OCI-LY7 (cell line): ENCODE measurements at regions not wholly inside any gene's neighbourhood (a gene's known extent, or its start where the extent isn't known, plus 50 kb on each side); places are given as distances from the start of the nearest gene placed in this dataset.

ENCODE experiments used
- BruUV-seq: library from RNA; stranded (reverse); fragments of 400-500 nt; replicated peaks from 2 replicates; lab custom pipeline; 2021; lab: Mats Ljungman, UMichigan
- CTCF ChIA-PET: fragments of 300-600 bp; sonication (Branson Sonifier 250); formaldehyde crosslinking; loops from one replicate; lab custom pipeline; 2022; ENCODE audit warnings: antibody characterized with exemption; ENCODE audit not compliant: unreplicated experiment; lab: Charles Lee
- POLR2A ChIA-PET: fragments of 300-600 bp; sonication (Branson Sonifier 250); formaldehyde crosslinking; loops from one replicate; lab custom pipeline; 2022; ENCODE audit warnings: antibody characterized with exemption; lab: Charles Lee
- DNase-seq: peaks from one replicate; pipeline ENCODE4 v3.0.0-alpha.2; 2015; ENCODE audit warnings: low spot score
- H2AFZ ChIP-seq: fragments of 200-600 bp; sonication (generic), shearing (Covaris generic); 2 replicates; pipeline ENCODE4 v1.6.1; 2014; ENCODE audit warnings: mild to moderate bottlenecking, antibody characterized with exemption, low read length, moderate library complexity
- H3K27ac ChIP-seq: fragments of 200-600 bp; sonication (generic); 2 replicates; pipeline ENCODE4 v1.5.1; 2014; ENCODE audit warnings: mixed run types, low read depth, mild to moderate bottlenecking, moderate library complexity, low read length, inconsistent platforms; ENCODE audit not compliant: poor library complexity, severe bottlenecking
- H3K36me3 ChIP-seq: fragments of 200-600 bp; sonication (generic); 2 replicates; pipeline ENCODE4 v1.6.1; 2014; ENCODE audit warnings: mild to moderate bottlenecking, antibody characterized with exemption, low read length, moderate library complexity, mixed read lengths; ENCODE audit not compliant: insufficient read depth
- H3K4me1 ChIP-seq: fragments of 200-600 bp; sonication (generic); 2 replicates; pipeline ENCODE4 v1.5.1; 2014; ENCODE audit warnings: mild to moderate bottlenecking, low read length; ENCODE audit not compliant: insufficient read depth, poor library complexity, severe bottlenecking
- H3K4me2 ChIP-seq: fragments of 200-600 bp; sonication (generic); 2 replicates; pipeline ENCODE4 v1.6.1; 2014; ENCODE audit warnings: mild to moderate bottlenecking, low read length
- H3K4me3 ChIP-seq: fragments of 200-600 bp; sonication (generic); 2 replicates; pipeline ENCODE4 v1.5.1; 2014; ENCODE audit warnings: mild to moderate bottlenecking, low read depth, low read length; ENCODE audit not compliant: poor library complexity, severe bottlenecking
- H3K79me2 ChIP-seq: fragments of 200-600 bp; sonication (generic); 2 replicates; pipeline ENCODE4 v1.6.1; 2016; ENCODE audit warnings: low read depth, mild to moderate bottlenecking, low read length, moderate library complexity, mixed read lengths; ENCODE audit not compliant: insufficient read depth
- H3K9me2 ChIP-seq: fragments of 200-600 bp; sonication (generic); 2 replicates; pipeline ENCODE4 v1.6.1; 2016; ENCODE audit warnings: mild to moderate bottlenecking, low read length, mixed read lengths; ENCODE audit not compliant: insufficient read depth
- H3K9me3 ChIP-seq: fragments of 200-600 bp; sonication (generic); 2 replicates; pipeline ENCODE4 v1.6.1; 2014; ENCODE audit warnings: mild to moderate bottlenecking, mixed run types, low read length, mixed read lengths
- H4K20me1 ChIP-seq: fragments of 200-600 bp; sonication (generic); 2 replicates; pipeline ENCODE4 v1.6.1; 2014; ENCODE audit warnings: mild to moderate bottlenecking, antibody characterized with exemption, low read length, moderate library complexity, mixed read lengths; ENCODE audit not compliant: insufficient read depth
- EZH2phosphoT487 ChIP-seq: fragments of 200-600 bp; sonication (generic); IDR thresholded peaks from 2 replicates; pipeline ENCODE4 v1.6.1; 2018; ENCODE audit warnings: low read depth, borderline replicate concordance, mild to moderate bottlenecking, mixed run types, antibody characterized with exemption, low read length, moderate library complexity, mixed read lengths
- intact Hi-C: fragments of 100-400 bp; cut with micrococcal nuclease; formaldehyde crosslinking; loops from one replicate; pipeline ENCODE4 v1.10.0; 2022; ENCODE audit not compliant: unreplicated experiment
- TF ChIP-seq, protein P1 (sequence below): fragments of 200-600 bp; sonication (generic); conservative IDR thresholded peaks from 2 replicates; pipeline ENCODE4 v1.5.1; 2014; ENCODE audit warnings: mild to moderate bottlenecking, antibody characterized with exemption, low read length, moderate library complexity, mixed read lengths

DNA sequence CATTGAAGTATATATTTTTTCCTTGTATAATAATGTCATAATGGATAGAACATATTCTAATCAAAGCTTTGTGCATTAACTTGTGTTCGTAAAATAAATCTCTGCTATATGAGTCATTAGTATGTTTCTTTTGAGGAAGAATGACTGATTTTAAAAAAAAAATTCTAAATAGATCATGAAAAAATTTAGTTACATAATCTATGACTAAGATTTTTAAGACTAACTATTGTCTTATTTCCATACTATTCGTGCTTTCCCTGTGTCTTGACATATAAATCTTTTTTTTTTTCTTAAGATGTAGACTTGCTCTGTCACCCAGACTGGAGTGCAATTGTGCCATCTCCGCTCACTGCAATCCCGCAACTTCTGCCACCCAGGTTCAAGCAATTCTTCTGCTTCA lies 226.1 kb downstream of the DSEL start:
- Histone ChIP-seq H3K9me3 (no peaks in the 10 kb centered on the region), H3K4me1 (no peaks in the 10 kb centered on the region), H3K4me2 (no peak overlapping the region), H4K20me1 (no peaks in the 10 kb centered on the region), H3K9me2 (no peaks in the 10 kb centered on the region), H3K4me3 (no peak overlapping the region), H2AFZ (no peak overlapping the region), H3K27ac (no peak overlapping the region), H3K36me3 (no peaks in the 10 kb centered on the region), H3K79me2 (no peaks in the 10 kb centered on the region)
- CTCF ChIA-PET: no interaction called here
- POLR2A ChIA-PET: no interaction called here
- intact Hi-C loops: no loop called here
- no peak for TF ChIP-seq EZH2phosphoT487
- TF ChIP-seq, protein P1, sequence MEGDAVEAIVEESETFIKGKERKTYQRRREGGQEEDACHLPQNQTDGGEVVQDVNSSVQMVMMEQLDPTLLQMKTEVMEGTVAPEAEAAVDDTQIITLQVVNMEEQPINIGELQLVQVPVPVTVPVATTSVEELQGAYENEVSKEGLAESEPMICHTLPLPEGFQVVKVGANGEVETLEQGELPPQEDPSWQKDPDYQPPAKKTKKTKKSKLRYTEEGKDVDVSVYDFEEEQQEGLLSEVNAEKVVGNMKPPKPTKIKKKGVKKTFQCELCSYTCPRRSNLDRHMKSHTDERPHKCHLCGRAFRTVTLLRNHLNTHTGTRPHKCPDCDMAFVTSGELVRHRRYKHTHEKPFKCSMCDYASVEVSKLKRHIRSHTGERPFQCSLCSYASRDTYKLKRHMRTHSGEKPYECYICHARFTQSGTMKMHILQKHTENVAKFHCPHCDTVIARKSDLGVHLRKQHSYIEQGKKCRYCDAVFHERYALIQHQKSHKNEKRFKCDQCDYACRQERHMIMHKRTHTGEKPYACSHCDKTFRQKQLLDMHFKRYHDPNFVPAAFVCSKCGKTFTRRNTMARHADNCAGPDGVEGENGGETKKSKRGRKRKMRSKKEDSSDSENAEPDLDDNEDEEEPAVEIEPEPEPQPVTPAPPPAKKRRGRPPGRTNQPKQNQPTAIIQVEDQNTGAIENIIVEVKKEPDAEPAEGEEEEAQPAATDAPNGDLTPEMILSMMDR: no peak
- no TSS peak for BruUV-seq
- DNase-seq: no peak

DNA sequence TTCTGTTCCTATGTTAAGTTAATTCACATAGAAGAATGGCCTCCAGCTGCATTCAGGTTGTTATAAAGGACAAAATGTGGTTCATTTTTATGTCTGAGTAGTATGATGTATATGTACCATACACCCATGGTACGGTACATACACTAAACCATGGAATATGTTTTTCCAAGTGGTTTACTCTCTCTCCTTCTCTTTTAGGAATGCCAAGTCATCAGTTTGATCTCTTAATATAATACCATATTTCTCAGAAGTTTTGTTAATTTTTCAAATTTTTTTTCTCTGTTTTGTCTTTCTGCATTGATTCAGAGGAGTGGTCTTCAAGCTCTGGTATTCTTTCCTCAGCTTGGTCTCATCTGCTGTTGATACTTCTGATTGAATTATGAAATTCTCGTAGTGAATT lies 230.9 kb downstream of the DSEL start:
- no peaks in the 10 kb centered on the region for H3K36me3 ChIP-seq
- no peak for TF ChIP-seq EZH2phosphoT487
- TF ChIP-seq, protein P1: no peak

GRCh38 chr18:67282796-67283195 lies 233.7 kb downstream of the DSEL start:
- H3K4me2 ChIP-seq: no peak overlapping the region
- CTCF ChIA-PET: no interaction called here
- H4K20me1 ChIP-seq: no peaks in the 10 kb centered on the region
- POLR2A ChIA-PET: no interaction called here
- intact Hi-C loops: no loop called here
- no TSS peak for BruUV-seq
- no peak for DNase-seq
- no peaks in the 10 kb centered on the region for H3K9me3 ChIP-seq
- H3K27ac ChIP-seq: no peak overlapping the region
- TF ChIP-seq, protein P1: no peak
- TF ChIP-seq EZH2phosphoT487: no peak
- H3K36me3 ChIP-seq: no peaks in the 10 kb centered on the region
- H3K9me2 ChIP-seq: no peaks in the 10 kb centered on the region
- no peaks in the 10 kb centered on the region for H3K79me2 ChIP-seq
- no peak overlapping the region for H3K4me3 ChIP-seq
- no peak overlapping the region for H2AFZ ChIP-seq
- H3K4me1 ChIP-seq: no peaks in the 10 kb centered on the region

More for the DNA sequence above, 230.9 kb downstream of the DSEL start:
- Histone ChIP-seq H4K20me1 (no peaks in the 10 kb centered on the region), H3K79me2 (no peaks in the 10 kb centered on the region), H3K4me1 (no peaks in the 10 kb centered on the region), H3K9me2 (no peaks in the 10 kb centered on the region), H3K27ac (no peak overlapping the region), H3K9me3 (no peaks in the 10 kb centered on the region), H3K4me3 (no peak overlapping the region), H2AFZ (no peak overlapping the region), H3K4me2 (no peak overlapping the region)
- DNase-seq: no peak
- intact Hi-C loops: no loop called here
- POLR2A ChIA-PET: no interaction called here
- no TSS peak for BruUV-seq
- CTCF ChIA-PET: no interaction called here
